ENCODE measurements at regions not wholly inside any gene's neighbourhood (a gene's known extent, or its start where the extent isn't known, plus 50 kb on each side); places are given as distances from the start of the nearest gene placed in this dataset.
"Not testable (repeated sequence)": the region's sequence is repeated elsewhere in the genome, so short reads cannot be mapped to it uniquely, and the experiment has no call there.

- Mint-ChIP-seq H3K4me3 (ENCODE audit: low read depth) (no peak overlapping the region), H3K27me3 (ENCODE audit: low read depth) (no peaks in the 10 kb centered on the region), H3K9me3 (no peaks in the 10 kb centered on the region), H3K27ac (no peak overlapping the region), H3K4me1 (ENCODE audit: low read depth) (no peaks in the 10 kb centered on the region), H3K36me3 (ENCODE audit: low read depth) (no peaks in the 10 kb centered on the region)
- intact Hi-C loops (cut with micrococcal nuclease), result no loop called here
- DNase-seq (ENCODE audit: low spot score), result no peak
Measured at GRCh38 chr12:24645254-24645653, 303.6 kb downstream of the BCAT1 start.

DNA sequence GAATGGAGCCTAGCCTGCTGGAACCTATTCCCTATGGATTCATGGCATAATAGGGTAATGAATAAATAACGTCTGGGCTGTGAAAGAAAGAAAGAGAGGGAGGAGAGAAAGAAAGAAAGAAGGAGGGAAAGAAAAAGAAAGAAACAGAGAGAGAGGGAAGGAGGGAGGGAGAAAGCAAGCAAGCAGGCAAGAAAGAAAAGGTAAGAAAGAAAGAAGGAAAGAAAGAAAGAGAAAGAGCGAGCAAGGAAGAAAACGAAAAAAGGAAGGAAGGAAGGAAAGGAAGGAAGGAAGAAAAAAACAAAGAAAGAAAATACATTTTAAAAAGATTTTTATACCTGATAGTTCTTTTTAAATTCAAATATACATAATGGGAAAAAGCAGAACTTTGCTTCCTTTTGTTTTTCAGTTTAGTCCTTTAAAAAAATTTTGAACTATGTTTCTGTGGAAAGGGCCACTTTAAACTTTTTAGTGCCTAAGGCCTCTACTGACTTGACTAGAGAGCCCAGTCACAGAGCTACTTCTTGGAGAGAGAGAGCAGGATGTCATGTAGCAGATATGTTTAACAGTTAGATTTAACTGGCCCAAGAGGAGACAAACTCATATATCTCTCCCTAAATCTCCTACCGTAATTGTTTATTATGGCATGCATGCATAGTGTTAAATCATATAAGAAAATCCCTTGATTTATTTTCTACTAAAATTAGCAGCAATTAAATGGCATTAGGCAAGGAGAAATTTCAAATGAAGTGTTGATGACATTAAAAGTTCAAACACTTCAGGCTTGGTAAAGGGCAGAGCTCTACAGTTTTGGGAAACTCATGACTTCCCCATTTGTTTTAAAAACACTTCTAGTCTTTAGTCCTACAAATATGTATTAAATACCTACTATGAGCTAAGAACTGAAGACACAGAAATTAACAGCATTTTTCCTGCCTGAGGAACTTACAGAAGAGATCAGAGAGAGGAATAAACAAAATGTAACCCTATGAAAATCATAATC, 305.5 kb downstream of the BCAT1 start:
- no peaks in the 10 kb centered on the region for H3K36me3 Mint-ChIP-seq (ENCODE audit: low read depth)
- H3K4me1 Mint-ChIP-seq (ENCODE audit: low read depth), result no peaks in the 10 kb centered on the region
- no peak for DNase-seq (ENCODE audit: low spot score)
- no peak overlapping the region for H3K27ac Mint-ChIP-seq
- H3K27me3 Mint-ChIP-seq (ENCODE audit: low read depth), result no peaks in the 10 kb centered on the region
- intact Hi-C loops (cut with micrococcal nuclease), result no loop called here
- no peaks in the 10 kb centered on the region for H3K9me3 Mint-ChIP-seq
- H3K4me3 Mint-ChIP-seq (ENCODE audit: low read depth), result no peak overlapping the region

DNA sequence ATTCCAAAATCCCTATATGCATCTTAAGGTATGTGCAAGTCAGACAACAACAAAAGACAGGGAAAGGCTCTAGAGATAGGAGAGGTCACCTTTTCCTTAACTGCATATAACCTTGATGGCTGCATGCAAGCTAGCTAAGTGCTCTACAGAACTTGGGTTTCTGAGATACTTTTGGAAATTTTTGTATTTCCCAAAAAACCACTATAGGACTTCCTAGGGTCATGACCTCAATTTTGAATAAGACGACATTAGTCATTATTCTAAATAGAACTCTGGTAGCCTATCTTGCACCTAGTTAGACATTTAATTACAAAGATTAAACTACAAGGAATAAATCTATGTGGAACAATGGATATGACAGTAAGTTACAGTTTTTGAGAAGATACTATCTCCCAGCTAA, 309.3 kb downstream of the BCAT1 start:
- no peak for DNase-seq (ENCODE audit: low spot score)

GRCh38 chr12:24632466-24632865, 316.4 kb downstream of the BCAT1 start:
- H3K36me3 Mint-ChIP-seq (ENCODE audit: low read depth), result no peaks in the 10 kb centered on the region
- intact Hi-C loops (cut with micrococcal nuclease), result no loop called here
- no peaks in the 10 kb centered on the region for H3K9me3 Mint-ChIP-seq
- no peak overlapping the region for H3K4me3 Mint-ChIP-seq (ENCODE audit: low read depth)
- H3K4me1 Mint-ChIP-seq (ENCODE audit: low read depth), result no peaks in the 10 kb centered on the region
- H3K27ac Mint-ChIP-seq, result no peak overlapping the region
- no peak for DNase-seq (ENCODE audit: low spot score)
- no peaks in the 10 kb centered on the region for H3K27me3 Mint-ChIP-seq (ENCODE audit: low read depth)

More for the DNA sequence above, 309.3 kb downstream of the BCAT1 start:
- H3K27ac Mint-ChIP-seq, result no peak overlapping the region
- H3K27me3 Mint-ChIP-seq (ENCODE audit: low read depth), result no peaks in the 10 kb centered on the region
- H3K9me3 Mint-ChIP-seq, result no peaks in the 10 kb centered on the region
- no peak overlapping the region for H3K4me3 Mint-ChIP-seq (ENCODE audit: low read depth)
- H3K36me3 Mint-ChIP-seq (ENCODE audit: low read depth), result no peaks in the 10 kb centered on the region
- H3K4me1 Mint-ChIP-seq (ENCODE audit: low read depth), result no peaks in the 10 kb centered on the region
- intact Hi-C loops (cut with micrococcal nuclease), result no loop called here

DNA sequence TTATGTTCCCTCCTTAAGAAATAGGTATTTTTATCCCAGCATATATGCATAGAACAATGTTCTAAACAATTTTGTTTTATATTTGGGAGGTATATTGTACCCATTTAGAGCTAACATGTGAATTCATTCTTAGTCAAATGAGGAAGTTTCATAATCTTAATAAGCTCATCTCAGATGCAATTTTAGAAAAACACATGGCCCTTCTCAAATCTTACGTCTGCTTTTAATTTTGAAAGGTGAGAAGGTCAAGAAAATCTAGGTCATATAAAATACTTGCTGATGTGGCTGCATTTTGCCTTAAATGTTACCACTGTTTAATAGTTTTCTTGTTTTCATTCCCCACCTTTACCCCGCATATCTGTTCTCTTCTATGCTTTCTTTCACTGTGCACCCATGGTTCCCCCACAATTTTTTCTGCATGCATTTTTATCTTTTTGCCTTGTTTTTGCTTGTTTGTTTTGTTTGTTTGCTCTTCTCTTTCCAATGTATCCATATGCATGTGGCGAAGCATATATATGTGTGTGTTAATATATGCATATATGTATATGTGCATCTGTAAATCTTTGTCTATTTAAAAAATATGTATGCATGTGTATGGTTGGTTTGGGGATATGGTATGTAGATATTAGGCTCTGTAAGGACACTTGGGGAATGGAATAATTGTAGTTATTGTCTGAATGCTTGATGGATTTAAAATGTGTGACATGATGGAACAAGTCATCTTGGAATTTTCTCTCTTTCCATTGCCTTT, 317.1 kb downstream of the BCAT1 start:
- no peaks in the 10 kb centered on the region for H3K4me1 Mint-ChIP-seq (ENCODE audit: low read depth)
- no peaks in the 10 kb centered on the region for H3K9me3 Mint-ChIP-seq
- DNase-seq (ENCODE audit: low spot score), result no peak
- no peak overlapping the region for H3K27ac Mint-ChIP-seq
- H3K27me3 Mint-ChIP-seq (ENCODE audit: low read depth), result no peaks in the 10 kb centered on the region
- intact Hi-C loops (cut with micrococcal nuclease), result no loop called here
- no peak overlapping the region for H3K4me3 Mint-ChIP-seq (ENCODE audit: low read depth)
- H3K36me3 Mint-ChIP-seq (ENCODE audit: low read depth), result no peaks in the 10 kb centered on the region

DNA sequence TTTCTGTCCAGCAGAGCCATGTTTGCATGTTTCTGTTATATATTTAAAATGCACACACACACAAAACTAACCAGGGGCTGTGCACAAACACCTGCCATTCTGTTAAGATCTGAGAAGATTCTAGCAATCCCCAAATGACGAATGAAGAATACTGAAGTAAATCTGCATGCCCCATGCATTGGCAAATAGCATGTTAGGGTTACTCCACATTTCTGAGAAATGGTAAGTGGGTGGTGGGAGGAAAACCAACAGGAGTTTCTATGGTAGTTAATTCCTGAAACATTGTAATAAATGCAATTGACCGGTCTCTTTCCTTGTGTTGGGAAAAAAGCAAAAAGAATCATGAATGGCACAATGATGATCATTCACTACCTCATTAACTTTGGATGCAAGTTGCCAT, 318.0 kb downstream of the BCAT1 start:
- intact Hi-C loops (cut with micrococcal nuclease), result no loop called here
- no peak overlapping the region for H3K4me3 Mint-ChIP-seq (ENCODE audit: low read depth)
- H3K4me1 Mint-ChIP-seq (ENCODE audit: low read depth), result no peaks in the 10 kb centered on the region
- no peaks in the 10 kb centered on the region for H3K9me3 Mint-ChIP-seq
- H3K36me3 Mint-ChIP-seq (ENCODE audit: low read depth), result no peaks in the 10 kb centered on the region
- H3K27me3 Mint-ChIP-seq (ENCODE audit: low read depth), result no peaks in the 10 kb centered on the region
- DNase-seq (ENCODE audit: low spot score), result no peak
- H3K27ac Mint-ChIP-seq, result no peak overlapping the region

GRCh38 chr12:24630446-24630845, 318.5 kb downstream of the BCAT1 start:
- DNase-seq (ENCODE audit: low spot score), result no peak
- intact Hi-C loops (cut with micrococcal nuclease), result no loop called here
- no peak overlapping the region for H3K4me3 Mint-ChIP-seq (ENCODE audit: low read depth)
- no peaks in the 10 kb centered on the region for H3K36me3 Mint-ChIP-seq (ENCODE audit: low read depth)
- no peaks in the 10 kb centered on the region for H3K9me3 Mint-ChIP-seq
- no peaks in the 10 kb centered on the region for H3K4me1 Mint-ChIP-seq (ENCODE audit: low read depth)
- no peak overlapping the region for H3K27ac Mint-ChIP-seq
- H3K27me3 Mint-ChIP-seq (ENCODE audit: low read depth), result no peaks in the 10 kb centered on the region

DNA sequence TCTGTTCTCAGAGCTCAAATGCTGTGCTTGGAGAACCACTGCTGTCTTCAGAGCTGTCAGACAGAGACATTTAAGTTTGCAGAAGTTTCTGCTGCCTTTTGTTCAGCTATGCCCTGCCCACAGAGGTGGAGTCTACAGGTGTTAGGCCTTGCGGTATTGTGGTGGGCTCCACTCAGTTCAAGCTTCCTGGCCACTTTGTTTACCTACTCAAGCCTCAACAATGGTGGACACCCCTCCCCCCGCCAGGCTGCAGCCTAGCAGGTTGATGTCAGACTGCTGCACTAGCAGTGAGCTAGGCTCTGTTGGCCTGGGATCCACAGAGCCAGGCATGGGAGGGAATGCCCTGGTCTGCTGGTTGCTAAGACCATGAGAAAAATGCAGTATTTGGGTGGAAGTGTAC, 323.8 kb downstream of the BCAT1 start:
- no peak for DNase-seq (ENCODE audit: low spot score)
- H3K4me1 Mint-ChIP-seq (ENCODE audit: low read depth), result no peaks in the 10 kb centered on the region
- H3K27ac Mint-ChIP-seq, result no peak overlapping the region
- intact Hi-C loops (cut with micrococcal nuclease), result no loop called here
- H3K9me3 Mint-ChIP-seq, result peaks cover 7% of the 10 kb centered on the region
- H3K27me3 Mint-ChIP-seq (ENCODE audit: low read depth), result no peaks in the 10 kb centered on the region
- H3K36me3 Mint-ChIP-seq (ENCODE audit: low read depth), result no peaks in the 10 kb centered on the region
- H3K4me3 Mint-ChIP-seq (ENCODE audit: low read depth), result no peak overlapping the region

DNA sequence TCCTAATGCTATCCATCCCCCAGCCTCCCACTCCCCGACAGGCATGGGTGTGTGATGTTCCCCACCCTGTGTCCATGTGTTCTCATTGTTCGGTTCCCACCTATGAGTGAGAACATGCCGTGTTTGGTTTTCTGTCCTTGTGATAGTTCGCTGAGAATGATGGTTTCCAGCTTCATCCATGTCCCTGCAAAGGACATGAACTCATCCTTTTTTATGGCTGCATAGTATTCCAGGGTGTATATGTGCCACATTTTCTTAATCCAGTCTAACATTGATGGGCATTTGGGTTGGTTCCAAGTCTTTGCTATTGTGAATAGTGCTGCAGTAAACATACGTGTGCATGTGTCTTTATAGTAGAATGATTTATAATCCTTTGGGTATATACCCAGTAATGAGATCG, 328.9 kb downstream of the BCAT1 start:
- H3K4me3 Mint-ChIP-seq (ENCODE audit: low read depth); H3K27ac Mint-ChIP-seq; H3K27me3 Mint-ChIP-seq (ENCODE audit: low read depth); H3K9me3 Mint-ChIP-seq; H3K36me3 Mint-ChIP-seq (ENCODE audit: low read depth); H3K4me1 Mint-ChIP-seq (ENCODE audit: low read depth); intact Hi-C loops (cut with micrococcal nuclease); DNase-seq (ENCODE audit: low spot score): not testable (repeated sequence)

GRCh38 chr12:24617471-24617870, 331.4 kb downstream of the BCAT1 start:
- Mint-ChIP-seq H3K27ac (no peak overlapping the region), H3K4me3 (ENCODE audit: low read depth) (no peak overlapping the region), H3K36me3 (ENCODE audit: low read depth) (no peaks in the 10 kb centered on the region), H3K4me1 (ENCODE audit: low read depth) (no peaks in the 10 kb centered on the region), H3K27me3 (ENCODE audit: low read depth) (no peaks in the 10 kb centered on the region), H3K9me3 (peaks cover 4% of the 10 kb centered on the region)
- DNase-seq (ENCODE audit: low spot score), result no peak
- intact Hi-C loops (cut with micrococcal nuclease), result no loop called here

DNA sequence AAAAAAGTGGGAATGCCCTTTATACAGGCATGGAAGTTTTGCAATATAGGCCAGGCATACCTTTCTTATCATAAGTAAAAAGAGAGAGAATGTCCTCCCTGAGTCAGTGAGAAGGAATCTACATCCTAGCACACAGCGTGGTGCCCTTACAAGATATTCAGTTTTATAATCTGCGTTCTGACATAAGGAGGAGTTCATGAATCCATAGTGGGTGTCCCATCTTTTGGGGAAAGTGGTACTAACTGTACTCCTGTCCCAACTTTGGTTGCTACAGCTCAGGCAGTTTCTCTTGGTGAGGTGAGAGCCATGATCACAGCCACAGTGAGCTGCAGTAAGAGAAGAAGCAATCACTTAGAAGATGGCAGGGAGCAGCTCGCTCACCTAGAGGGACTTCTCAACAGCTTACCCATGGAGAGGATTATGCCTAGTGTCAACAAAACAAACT, 332.9 kb downstream of the BCAT1 start:
- Mint-ChIP-seq H3K4me3 (ENCODE audit: low read depth) (no peak overlapping the region), H3K27ac (no peak overlapping the region), H3K27me3 (ENCODE audit: low read depth) (no peaks in the 10 kb centered on the region), H3K36me3 (ENCODE audit: low read depth) (no peaks in the 10 kb centered on the region), H3K4me1 (ENCODE audit: low read depth) (no peaks in the 10 kb centered on the region), H3K9me3 (no peaks in the 10 kb centered on the region)
- DNase-seq (ENCODE audit: low spot score), result no peak
- intact Hi-C loops (cut with micrococcal nuclease), result no loop called here

GRCh38 chr12:24608637-24609285, 340.1 kb downstream of the BCAT1 start:
- intact Hi-C loops (cut with micrococcal nuclease), result loop anchor here (10.0 kb wide), 1 partner anchor 116 kb away; no protein-coding TSS in a partner anchor
- H3K27me3 Mint-ChIP-seq (ENCODE audit: low read depth), result no peaks in the 10 kb centered on the region
- no peak overlapping the region for H3K4me3 Mint-ChIP-seq (ENCODE audit: low read depth)
- H3K9me3 Mint-ChIP-seq, result peaks cover 4% of the 10 kb centered on the region
- no peaks in the 10 kb centered on the region for H3K4me1 Mint-ChIP-seq (ENCODE audit: low read depth)
- H3K36me3 Mint-ChIP-seq (ENCODE audit: low read depth), result no peaks in the 10 kb centered on the region
- no peak for DNase-seq (ENCODE audit: low spot score)
- H3K27ac Mint-ChIP-seq, result no peak overlapping the region

All from activated T-helper 2 cell treated with anti-CD3 and anti-CD28 coated beads, Interferon-gamma antibody, Interleukin-2, Interleukin-4, amounts not matched to agents 10 μg/mL and 5 μg/mL and 100 μg/mL, durations not matched to agents 14 hours and 24 hours and 36 hours (primary cell).